SK-N-DZ (cell line): ENCODE measurements at regions not wholly inside any gene's neighbourhood (a gene's known extent, or its start where the extent isn't known, plus 50 kb on each side); places are given as distances from the start of the nearest gene placed in this dataset.

Experiments used
- DNase-seq: peaks from one replicate; pipeline ENCODE4 v3.0.0-alpha.2; 2015; ENCODE audit warnings: low spot score

GRCh38 chr2:239693761-239694415 lies 293.1 kb upstream of the HDAC4 start:
- DNase-seq: no peak

GRCh38 chr2:239693330-239693729 lies 292.5 kb upstream of the HDAC4 start:
- DNase-seq: no peak

GRCh38 chr2:239692919-239693318 lies 292.1 kb upstream of the HDAC4 start:
- no peak for DNase-seq

GRCh38 chr2:239692362-239692851 lies 291.6 kb upstream of the HDAC4 start:
- DNase-seq: no peak

GRCh38 chr2:239691720-239692119 lies 290.9 kb upstream of the HDAC4 start:
- DNase-seq: no peak

GRCh38 chr2:239690651-239691631 lies 290.1 kb upstream of the HDAC4 start:
- no peak for DNase-seq

GRCh38 chr2:239689985-239690384 lies 289.2 kb upstream of the HDAC4 start:
- DNase-seq: no peak

GRCh38 chr2:239689410-239689809 lies 288.6 kb upstream of the HDAC4 start:
- DNase-seq: no peak

- no peak for DNase-seq
These were observed 288.0 kb upstream of the HDAC4 start for GRCh38 chr2:239688840-239689239.

GRCh38 chr2:239688122-239688681 lies 287.4 kb upstream of the HDAC4 start:
- DNase-seq: no peak

- DNase-seq: no peak
These were observed 286.6 kb upstream of the HDAC4 start for GRCh38 chr2:239687441-239687840.

- no peak for DNase-seq
These were observed 285.1 kb upstream of the HDAC4 start for GRCh38 chr2:239685965-239686364.

- DNase-seq: no peak
These were observed 284.7 kb upstream of the HDAC4 start for GRCh38 chr2:239685556-239685955.

GRCh38 chr2:239684996-239685395 lies 284.2 kb upstream of the HDAC4 start:
- no peak for DNase-seq

GRCh38 chr2:239684271-239684810 lies 283.5 kb upstream of the HDAC4 start:
- no peak for DNase-seq

GRCh38 chr2:239682518-239682917 lies 281.7 kb upstream of the HDAC4 start:
- DNase-seq: no peak

GRCh38 chr2:239679755-239680154 lies 278.9 kb upstream of the HDAC4 start:
- DNase-seq: no peak

- no peak for DNase-seq
These were observed 278.0 kb upstream of the HDAC4 start for GRCh38 chr2:239678666-239679296.

- no peak for DNase-seq
These were observed 277.3 kb upstream of the HDAC4 start for GRCh38 chr2:239678186-239678490.

GRCh38 chr2:239677453-239678185 lies 276.8 kb upstream of the HDAC4 start:
- no peak for DNase-seq
